Stimulated activated CD8-positive, alpha-beta memory T cell treated with anti-CD3 and anti-CD28 coated beads, Interleukin-2, amount 100 ng/mL, for 48 hours (primary cell): ENCODE measurements at regions not wholly inside any gene's neighbourhood (a gene's known extent, or its start where the extent isn't known, plus 50 kb on each side); places are given as distances from the start of the nearest gene placed in this dataset.
"Not testable (repeated sequence)": the region's sequence is repeated elsewhere in the genome, so short reads cannot be mapped to it uniquely, and the experiment has no call there.

ENCODE experiments used
- DNase-seq, 2 donors: peaks; one replicate each; pipeline ENCODE4 v3.0.0-alpha.2; 2020; ENCODE audit warnings: low read depth in 2 of 2

DNA sequence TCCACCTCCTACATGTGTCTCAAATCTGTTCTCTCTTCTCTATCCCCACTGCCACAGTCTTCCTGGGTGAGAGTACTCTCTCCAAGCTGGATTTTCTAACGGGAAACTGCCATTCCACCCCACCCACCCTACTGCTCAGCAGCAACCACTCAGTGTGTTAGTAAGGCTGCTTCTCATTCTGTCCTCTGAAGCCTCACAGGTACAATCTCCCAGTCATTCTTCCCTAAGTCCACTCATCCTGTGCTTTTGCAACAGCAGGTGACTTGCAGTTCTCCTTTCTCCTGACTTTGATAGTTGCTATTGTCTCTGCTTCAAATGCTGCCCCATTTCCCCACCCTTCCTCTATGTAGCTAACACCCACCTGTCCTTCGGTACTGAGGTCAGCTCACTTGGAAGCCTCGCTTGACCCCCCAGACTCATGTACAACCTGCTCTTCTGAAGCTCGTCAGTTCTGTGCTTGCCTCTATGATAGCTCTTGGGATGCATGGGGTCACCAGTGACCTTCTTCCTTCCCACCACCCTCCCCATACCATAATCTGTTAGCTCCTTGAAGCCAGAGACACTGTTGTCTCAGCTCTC, 188.9 kb downstream of the RRAGC start:
- no peak for DNase-seq

DNA sequence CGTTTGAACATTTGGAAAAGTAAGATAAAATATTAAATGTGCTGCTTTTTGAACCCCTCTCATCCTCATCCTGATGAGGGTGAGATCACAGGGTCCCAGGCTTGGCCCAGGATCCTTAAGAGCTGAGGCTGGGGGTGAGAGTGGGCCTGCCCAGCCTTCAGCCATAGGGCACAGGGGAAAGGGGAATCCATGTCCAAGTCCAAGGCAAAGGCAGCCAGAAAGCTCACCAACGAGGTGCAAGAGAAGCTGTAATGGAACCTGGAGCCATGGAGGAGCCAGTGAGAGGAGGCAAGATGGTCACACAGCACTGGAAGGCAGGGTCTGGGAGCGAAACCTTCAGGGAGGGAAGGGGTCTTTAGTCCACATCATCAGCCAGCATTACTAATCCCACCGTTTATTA, 191.9 kb downstream of the RRAGC start:
- no peak for DNase-seq

DNA sequence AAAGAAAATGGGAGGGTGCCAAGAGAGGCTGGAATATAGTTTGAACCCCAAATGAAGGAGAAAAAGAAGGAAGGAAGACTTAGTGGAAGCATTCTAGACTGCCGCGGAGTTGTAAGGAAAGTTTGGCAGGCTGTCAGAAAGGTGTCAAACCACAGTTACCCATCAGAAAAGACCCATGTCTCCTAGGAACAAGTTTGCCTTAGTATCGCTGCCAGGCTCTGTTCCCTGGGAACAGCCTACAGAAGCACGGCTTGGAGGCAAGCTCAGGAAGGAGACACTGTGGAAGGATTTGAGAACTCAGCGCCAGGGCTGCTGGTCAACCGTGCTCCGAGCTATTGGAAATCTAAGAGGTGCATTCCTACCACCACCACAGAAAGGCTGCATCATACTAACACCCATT, 197.4 kb downstream of the RRAGC start:
- DNase-seq = no peak

DNA sequence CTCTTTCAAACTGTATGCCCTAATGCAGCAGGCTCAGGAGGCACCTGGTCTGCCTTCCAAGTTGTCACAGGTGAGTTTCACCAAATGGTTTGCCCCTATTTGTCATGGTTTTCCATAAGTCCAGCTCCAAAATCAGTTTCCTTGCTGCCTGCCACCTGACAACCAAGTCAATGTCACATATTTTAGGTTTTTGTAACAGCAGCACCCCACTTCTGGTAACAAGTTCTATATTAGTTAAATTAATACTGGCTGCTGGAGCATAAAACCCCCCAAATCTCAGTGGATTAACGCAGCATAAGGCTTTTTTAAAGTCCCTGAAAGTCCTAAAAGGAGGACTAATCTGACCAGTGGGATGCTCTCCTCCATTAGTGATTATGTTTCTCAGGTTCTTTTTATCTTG, 200.7 kb downstream of the RRAGC start:
- no peak for DNase-seq

DNA sequence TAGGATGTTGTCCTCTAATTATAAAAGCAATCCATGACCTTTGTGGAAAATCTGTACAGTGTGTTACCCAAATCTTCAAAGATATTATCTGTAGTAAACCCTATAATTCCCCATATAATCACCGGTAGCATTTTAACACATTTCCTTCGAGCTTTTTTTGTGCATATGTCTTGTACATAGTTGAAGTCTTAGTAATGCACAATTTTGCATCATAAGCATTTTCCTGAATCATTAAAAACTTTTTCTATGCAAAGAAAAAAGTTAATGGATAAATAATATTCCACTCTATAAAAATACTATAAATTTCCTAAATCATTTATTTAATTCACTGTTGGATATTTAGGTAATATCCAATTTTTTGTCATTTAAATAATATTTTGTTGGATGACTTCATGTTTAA, 201.7 kb downstream of the RRAGC start:
- no peak for DNase-seq

DNA sequence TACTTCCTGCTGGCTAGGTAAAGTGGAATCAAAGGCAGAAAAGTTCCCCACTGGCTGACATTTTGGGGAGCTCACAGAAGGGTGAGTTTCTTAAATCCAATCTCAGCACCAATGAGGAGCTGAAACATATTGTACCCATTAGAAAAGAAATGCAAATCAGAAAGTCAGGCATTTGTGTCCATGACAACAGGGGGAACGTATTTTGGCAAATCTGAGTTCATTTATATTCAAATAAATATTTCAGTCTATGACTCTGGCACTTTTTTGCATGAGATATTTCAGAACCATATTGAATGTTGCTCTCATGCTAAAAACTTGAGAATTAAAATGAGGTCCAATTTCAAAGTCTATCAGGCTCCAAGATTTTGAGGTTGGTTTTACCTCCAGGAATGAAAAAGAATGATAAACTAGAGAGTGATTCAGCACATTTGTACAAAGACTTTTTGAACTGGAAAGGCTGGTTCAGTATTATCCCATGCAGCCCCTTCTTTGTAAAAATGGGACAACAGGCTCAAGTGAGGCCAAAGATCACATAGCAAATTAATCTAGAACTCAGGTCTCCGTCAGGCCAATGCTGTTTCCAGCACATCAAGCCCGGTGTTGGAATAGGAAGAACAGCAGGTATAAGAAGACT, 202.2 kb downstream of the RRAGC start:
- DNase-seq = no peak

DNA sequence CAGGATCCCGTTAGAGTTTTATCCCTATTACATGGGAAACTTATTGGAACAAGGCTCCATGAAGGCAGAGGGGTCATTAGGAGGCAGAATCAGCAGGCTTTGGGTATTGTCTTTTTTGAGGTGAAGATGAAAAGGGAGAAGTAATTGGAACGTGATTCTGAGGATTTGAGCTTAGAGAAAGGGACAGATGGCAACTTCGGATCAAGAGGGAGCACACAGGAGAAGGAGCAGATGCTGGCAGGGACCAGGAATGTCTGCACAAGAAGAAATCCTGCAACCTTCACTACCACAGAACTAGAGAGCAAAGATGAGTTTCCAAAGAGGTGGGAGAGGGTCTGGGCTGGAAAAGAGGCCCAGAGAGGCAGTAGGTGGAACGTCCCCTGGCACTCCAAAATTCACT, 202.8 kb downstream of the RRAGC start:
- DNase-seq = no peak

DNA sequence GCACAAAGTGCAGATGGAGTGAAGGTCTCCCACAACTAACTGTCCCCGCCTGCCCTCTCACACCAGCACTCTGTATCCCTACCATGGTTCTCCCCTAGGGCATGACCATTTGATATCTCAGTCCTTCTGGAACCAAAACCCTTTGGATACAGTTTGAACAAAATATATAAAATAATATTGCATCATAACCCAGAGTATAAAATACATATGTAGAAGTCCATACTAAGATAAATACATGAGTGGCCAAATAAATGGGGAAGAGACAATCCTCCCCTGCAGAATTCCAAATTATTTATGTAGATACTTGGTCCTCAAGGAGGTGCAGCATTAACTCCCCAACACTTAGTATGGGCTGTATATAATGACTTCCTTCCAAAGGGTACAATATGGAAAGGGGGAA, 207.4 kb downstream of the RRAGC start:
- no peak for DNase-seq

DNA sequence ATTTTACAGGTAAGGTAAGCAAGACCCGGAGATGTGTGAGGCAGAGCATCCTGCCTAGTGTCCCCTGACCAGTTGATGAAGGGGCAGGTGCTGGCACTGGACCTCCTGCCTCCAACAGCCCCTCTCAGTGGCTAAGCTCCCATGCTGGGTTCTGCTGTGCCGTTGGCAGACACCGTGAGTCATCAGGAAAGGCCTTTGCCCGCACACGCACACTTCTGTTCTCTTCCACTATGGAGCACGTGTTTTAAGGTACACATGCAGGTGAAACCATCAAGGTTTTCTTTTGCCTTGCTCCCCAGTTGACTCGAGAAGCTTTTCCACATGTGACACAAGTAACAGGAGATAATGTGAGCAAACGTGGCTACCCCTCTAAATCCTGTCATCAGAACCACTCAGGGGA, 207.9 kb downstream of the RRAGC start:
- no peak for DNase-seq

DNA sequence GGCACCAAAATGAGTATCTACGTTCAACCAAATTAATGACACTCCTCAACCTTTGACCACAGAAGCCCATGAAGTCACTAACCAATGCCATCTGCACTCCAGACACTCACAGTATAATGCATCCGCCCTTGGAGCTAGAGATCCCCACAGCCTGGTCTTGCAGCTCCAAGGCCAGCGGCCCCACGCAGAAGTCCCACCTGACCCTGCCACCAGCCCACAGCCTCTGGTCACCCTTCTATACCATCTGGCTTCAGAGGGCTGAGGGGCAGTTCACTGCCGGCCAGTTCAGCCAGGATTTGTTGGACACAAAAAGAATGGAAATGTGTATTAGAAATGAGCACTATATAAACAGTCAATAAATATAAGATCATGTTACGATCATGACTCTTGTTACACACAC, 211.2 kb downstream of the RRAGC start:
- no peak for DNase-seq

DNA sequence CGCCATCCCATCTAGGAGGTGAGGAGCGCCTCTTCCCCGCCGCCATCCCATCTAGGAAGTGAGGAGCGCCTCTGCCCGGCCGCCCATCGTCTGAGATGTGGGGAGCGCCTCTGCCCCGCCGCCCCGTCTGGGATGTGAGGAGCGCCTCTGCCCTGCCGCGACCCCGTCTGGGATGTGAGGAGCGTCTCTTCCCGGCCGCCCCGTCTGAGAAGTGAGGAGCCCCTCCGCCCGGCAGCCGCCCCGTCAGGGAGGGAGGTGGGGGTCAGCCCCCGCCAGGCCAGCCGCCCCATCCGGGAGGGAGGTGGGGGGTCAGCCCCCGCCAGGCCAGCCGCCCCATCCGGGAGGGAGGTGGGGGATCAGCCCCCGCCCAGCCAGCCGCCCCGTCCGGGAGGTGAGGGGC, 212.2 kb downstream of the RRAGC start:
- DNase-seq = not testable (repeated sequence)

DNA sequence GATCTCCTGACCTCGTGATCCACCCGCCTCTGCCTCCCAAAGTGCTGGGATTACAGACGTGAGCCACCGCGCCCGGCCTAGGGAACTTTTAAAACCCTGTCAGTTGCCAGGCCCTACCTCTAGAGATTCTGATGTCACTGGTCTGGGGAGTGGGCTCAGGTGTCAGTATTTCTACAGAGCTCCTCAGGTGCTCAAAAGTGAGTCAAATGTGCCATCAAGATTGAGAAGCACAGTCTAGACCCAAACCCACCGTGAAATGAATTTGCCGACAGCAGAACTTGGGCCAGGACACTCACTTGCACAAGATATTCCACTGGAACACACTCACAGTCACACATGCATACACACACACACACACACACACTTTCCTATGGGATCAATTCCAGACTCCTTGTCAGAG, 215.5 kb downstream of the RRAGC start:
- DNase-seq = no peak

DNA sequence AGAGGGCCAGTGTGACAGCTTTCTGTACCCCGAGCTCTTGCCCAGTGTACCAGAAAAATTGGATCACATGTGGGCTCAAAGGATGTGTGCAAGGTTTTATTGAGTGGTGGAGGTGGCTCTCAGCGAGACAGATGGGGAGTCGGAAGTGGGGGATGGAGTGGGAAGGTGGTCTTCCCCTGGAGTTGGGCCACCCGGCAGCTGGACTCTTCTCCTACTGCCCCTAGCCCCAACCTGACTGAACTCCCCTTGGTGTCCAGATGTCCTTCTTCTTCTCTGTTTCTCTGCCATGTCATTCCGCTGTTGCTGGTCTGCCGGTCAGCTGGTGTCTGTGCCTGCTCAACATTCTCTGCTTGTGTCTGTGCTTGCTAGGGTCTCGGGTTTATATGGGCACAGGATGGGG, 217.9 kb downstream of the RRAGC start:
- no peak for DNase-seq

DNA sequence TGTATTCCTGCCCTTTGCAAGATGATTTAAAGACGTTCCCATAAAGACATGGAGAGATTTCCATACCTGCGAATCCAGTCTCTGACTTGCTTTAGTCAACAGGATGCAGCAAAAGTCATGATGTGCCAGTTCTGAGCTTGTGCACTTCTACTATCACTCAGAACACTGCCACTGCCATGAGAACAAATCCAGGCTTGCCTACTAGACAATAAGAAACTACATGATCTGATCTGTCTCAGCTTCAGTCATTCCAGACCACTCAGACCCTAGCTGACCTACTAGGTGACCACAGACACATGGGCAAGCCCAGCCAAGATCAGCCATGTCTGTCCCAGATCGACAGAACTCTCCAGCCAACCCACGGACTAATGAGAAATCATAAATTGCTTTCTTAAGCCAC, 219.2 kb downstream of the RRAGC start:
- no peak for DNase-seq

DNA sequence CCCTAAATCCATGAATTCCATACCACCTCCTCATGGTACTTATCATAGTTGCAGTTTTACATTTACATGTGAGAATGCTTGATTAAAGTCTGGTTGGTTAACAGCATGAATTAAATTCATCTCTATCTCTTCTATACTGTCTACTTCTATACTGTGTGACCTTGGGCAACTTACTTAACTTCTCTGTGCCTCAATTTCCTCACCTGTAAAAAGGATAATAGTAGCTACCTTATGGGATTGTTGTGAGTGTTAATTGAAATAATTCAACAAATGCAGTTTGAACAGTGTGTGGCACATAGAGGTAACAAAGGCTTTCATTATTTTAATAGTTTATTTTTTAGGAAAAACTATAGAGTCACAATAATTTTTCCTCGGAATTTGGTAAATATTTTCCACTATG, 231.3 kb downstream of the RRAGC start:
- no peak for DNase-seq

DNA sequence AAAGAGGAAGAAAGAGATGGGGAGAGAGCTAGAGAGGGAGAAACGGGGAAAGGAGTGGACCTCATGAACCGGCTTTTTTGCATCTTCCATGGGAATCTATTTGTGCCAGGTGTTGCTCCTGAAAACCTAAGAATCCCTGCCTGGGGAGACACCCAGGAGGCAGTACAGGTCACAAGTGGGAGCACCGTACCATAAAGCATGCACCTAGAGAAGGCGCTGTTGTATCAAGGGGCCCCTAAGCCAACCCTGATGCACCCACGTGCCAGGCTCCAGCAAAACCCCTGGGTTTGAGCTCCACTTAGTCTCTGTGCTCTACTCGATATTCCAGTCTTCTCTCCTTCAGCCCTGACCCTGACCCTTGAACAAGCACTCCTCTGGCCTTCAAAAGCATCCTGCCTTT, 233.6 kb downstream of the RRAGC start:
- no peak for DNase-seq

DNA sequence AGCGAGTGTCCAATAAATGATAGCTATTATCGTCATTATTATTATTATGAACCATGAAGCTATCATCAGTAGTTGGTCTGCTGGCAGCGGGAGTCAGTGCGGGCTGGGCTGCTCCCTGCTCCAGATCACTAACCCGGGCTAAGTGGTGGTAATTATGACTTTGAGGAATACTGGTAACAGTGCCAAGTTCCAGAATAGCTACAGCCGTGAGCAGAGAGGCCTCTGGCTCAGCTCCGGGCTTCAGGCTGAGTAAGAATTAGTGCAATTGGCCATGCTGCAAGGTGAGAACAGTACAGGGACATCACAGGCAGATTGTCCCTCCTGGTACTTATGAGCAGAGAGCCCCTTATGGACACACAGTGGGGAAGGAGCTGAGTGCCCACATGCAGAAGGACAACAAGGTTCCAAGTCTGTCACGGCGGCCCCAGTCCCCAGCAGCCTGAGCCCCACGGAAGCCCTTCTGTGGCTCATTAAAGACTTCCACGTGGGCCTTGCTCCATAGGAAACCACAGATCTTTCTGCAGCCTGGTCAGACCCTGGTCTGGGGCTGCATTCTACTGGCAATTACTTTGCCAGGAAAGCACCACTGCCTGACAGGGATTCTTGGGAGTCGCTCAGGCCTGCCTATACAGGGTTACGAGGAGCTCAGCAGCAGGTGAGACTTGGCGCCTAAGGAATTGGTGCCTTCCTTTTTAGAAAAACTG, 235.1 kb downstream of the RRAGC start:
- DNase-seq = no peak

DNA sequence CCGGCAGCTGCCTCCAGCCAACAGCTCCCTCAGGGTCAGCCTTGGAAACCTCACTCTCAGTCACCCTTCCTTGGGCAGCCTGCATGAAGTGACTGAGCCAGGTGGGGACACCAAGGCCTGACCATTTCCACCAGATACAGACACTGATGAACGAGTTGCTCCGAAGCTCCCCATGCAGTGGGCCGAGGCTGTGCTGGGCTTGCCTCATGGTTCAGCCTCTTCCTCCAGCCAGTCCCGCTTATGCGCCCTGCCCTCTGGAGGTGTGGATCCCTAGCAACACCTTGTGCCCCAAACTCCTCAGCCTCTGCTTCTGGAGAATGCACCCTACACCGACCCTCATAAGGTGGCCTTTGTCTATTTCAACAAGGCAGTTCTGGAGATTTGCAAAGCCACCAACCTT, 236.0 kb downstream of the RRAGC start:
- no peak for DNase-seq

DNA sequence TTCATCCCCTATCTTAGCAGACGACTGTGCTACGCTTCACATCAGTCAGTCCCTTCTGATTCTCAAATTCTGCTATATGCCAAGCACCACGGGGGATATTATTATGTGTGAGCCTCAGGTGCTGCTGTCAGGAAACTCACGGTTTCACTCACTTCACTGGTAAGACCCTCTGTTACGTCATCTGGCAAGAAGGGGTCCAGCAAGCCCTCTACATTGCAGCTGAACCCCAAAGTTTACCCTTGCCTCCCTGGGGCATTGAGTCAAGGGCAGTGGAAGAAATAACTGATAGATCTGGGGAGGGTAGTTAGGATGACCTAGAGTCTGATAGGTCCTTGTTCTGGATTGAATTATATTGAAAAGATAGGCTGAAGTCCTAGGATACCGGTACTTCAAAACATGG, 237.4 kb downstream of the RRAGC start:
- DNase-seq = no peak

DNA sequence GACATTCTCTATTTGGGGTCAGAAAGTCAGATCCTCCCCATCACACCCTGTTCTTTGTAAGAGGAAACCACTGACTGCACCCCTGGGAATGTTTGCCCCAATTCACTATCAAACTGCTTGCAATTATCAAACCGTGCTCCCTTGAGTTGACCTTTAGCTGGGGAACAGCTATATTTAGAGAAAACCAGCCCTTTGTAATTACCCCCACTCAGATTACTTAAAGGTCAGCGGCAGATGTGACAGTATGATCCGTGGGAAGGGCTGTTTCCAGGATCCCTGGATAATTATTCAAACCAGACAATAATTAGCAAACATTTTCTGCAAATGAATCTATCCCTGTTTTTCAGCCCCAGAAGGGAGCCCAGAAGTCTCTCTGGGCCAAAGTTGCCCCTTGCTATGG, 242.7 kb downstream of the RRAGC start:
- DNase-seq = no peak

DNA sequence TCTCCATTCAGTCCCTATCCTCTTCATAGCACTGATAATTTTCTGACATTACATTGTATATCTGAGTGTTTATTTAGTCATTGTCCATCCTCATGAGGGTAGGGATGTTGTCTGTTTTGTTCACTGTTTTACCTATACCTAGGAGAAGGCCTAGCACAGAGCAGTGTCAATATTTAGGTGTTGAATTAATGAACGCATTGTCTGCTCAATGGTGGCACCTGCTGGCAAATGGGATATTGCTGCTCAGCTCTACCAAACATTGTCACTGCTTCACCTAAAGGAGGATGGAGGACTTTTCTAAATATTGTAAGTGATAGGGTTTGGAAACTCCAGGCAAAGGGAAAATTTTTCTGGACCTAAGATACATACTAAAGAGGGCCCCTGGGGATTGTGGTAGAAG, 243.9 kb downstream of the RRAGC start:
- DNase-seq = no peak

DNA sequence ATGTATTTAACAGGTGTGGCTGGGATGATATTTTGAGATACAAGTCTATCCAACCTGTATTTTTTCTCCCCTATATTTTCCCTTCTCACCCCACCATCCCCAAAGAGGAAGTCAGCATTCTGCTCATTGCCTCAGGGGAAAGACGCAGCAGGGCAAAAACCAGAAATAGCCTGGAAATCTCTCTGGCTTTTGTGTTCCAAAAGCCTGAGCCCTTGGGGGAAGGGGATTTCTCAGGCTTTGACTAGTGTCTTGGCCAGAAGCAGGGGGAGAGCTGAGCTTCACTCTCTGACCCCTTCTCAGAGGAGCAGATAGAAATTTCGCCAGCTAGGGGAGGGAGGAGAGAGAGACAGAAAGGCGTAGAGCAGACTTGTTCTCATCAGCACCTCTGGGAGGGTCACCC, 244.7 kb downstream of the RRAGC start:
- DNase-seq = no peak

DNA sequence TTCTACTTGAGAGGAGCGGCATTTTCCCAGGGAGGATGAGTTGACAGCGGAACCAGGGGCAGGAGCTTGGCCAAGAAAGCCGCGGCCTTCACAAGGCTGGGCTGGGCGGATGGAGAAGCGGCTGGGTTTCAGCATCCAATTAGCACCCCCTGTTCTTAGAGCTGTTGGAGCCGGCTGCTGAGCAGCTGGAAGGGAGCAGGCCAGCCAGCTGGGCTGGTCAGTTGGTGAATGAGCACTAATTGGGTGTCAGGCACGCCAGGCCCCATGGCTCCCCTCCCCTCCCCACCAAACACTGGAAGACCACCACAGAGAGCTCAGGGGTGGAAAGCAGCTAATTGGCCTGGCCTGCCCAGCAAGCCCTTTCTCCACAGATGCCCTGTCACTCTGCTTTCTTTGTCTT, 245.6 kb downstream of the RRAGC start:
- no peak for DNase-seq

DNA sequence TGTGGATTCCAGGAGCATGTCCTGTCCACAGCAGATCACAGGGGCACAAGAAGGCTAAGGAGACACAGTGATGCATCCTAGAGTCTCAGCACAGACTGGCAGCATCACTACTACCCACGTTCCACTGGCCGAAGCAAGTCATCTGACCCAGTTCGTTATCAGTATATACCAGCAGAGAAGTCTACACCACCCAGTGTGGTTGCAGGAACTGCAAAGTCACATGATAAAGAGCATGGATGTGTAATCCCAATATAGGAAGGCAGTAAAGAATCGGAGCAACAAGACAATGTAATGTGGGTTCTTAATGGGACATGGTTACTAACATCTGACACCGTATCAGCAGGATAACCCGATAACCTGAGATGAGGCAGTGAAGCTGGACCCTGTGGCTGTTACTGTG, 246.6 kb downstream of the RRAGC start:
- no peak for DNase-seq
